GM18499 (cell line): ENCODE measurements at regions not wholly inside any gene's neighbourhood (a gene's known extent, or its start where the extent isn't known, plus 50 kb on each side); places are given as distances from the start of the nearest gene placed in this dataset.
"Not testable (repeated sequence)": the region's sequence is repeated elsewhere in the genome, so short reads cannot be mapped to it uniquely, and the experiment has no call there.

Experiments used
- ATAC-seq: cut with Tn5 transposase; IDR thresholded peaks from one replicate; pipeline ENCODE4 v1.9.1; 2021; ENCODE audit warnings: moderate number of reproducible peaks; ENCODE audit not compliant: insufficient read depth, unreplicated experiment

GRCh38 chrX:122244080-122244479 is 940.0 kb upstream of the GRIA3 start:
- no peak for ATAC-seq

GRCh38 chrX:122245175-122245574 is 938.9 kb upstream of the GRIA3 start:
- ATAC-seq, result no peak

GRCh38 chrX:122245943-122246342 is 938.1 kb upstream of the GRIA3 start:
- ATAC-seq, result no peak

- no peak for ATAC-seq
Observed at GRCh38 chrX:122246937-122247336, 937.1 kb upstream of the GRIA3 start.

GRCh38 chrX:122248681-122249080 is 935.4 kb upstream of the GRIA3 start:
- ATAC-seq, result no peak

- no peak for ATAC-seq
Observed at GRCh38 chrX:122252454-122252853, 931.6 kb upstream of the GRIA3 start.

- no peak for ATAC-seq
Observed at GRCh38 chrX:122268353-122268752, 915.7 kb upstream of the GRIA3 start.

- no peak for ATAC-seq
Observed at GRCh38 chrX:122269243-122269781, 914.8 kb upstream of the GRIA3 start.

GRCh38 chrX:122270809-122271494 is 913.1 kb upstream of the GRIA3 start:
- ATAC-seq, result no peak

GRCh38 chrX:122272011-122272410 is 912.1 kb upstream of the GRIA3 start:
- no peak for ATAC-seq

GRCh38 chrX:122279746-122280145 is 904.3 kb upstream of the GRIA3 start:
- no peak for ATAC-seq

GRCh38 chrX:122299822-122300221 is 884.3 kb upstream of the GRIA3 start:
- not testable (repeated sequence) for ATAC-seq

GRCh38 chrX:122301491-122301890 is 882.6 kb upstream of the GRIA3 start:
- no peak for ATAC-seq

GRCh38 chrX:122303761-122304160 is 880.3 kb upstream of the GRIA3 start:
- ATAC-seq, result no peak

GRCh38 chrX:122344816-122345215 is 839.3 kb upstream of the GRIA3 start:
- no peak for ATAC-seq

- ATAC-seq, result no peak
Observed at GRCh38 chrX:122363112-122363795, 820.8 kb upstream of the GRIA3 start.

- ATAC-seq, result not testable (repeated sequence)
Observed at GRCh38 chrX:122375533-122375932, 808.5 kb upstream of the GRIA3 start.

GRCh38 chrX:122389005-122389404 is 795.1 kb upstream of the GRIA3 start:
- no peak for ATAC-seq

- ATAC-seq, result no peak
Observed at GRCh38 chrX:122418758-122419157, 765.3 kb upstream of the GRIA3 start.

- no peak for ATAC-seq
Observed at GRCh38 chrX:122421434-122422121, 762.5 kb upstream of the GRIA3 start.

GRCh38 chrX:122422547-122422946 is 761.5 kb upstream of the GRIA3 start:
- ATAC-seq, result no peak
